WTC11 (cell line): ENCODE measurements at regions not wholly inside any gene's neighbourhood (a gene's known extent, or its start where the extent isn't known, plus 50 kb on each side); places are given as distances from the start of the nearest gene placed in this dataset.
"Not testable (repeated sequence)": the region's sequence is repeated elsewhere in the genome, so short reads cannot be mapped to it uniquely, and the experiment has no call there.

Experiments
- ATAC-seq: fragments of 200-7000 bp; cut with Tn5 transposase; 2 replicates; pipeline ENCODE4 v1.10.0; 2021; ENCODE audit warnings: mild to moderate bottlenecking, moderate library complexity
- CTCF ChIA-PET: fragments of 300-600 bp; sonication (Branson Sonifier 250); formaldehyde crosslinking; loops from one replicate; lab custom pipeline; 2021; ENCODE audit warnings: antibody characterized with exemption; lab: Charles Lee
- POLR2A ChIA-PET: fragments of 350-600 bp; sonication (Branson Sonifier 250); formaldehyde crosslinking; loops from one replicate; lab custom pipeline; 2021; ENCODE audit warnings: antibody characterized with exemption; lab: Charles Lee
- DNase-seq: peaks from one replicate; pipeline ENCODE4 v3.0.0; 2021; ENCODE audit warnings: low spot score
- H3K27ac Mint-ChIP-seq: 2 replicates; pipeline ENCODE4 v1.8.0; 2021; ENCODE audit warnings: mixed read lengths
- H3K27me3 Mint-ChIP-seq: 2 replicates; pipeline ENCODE4 v1.8.0; 2021; ENCODE audit warnings: low read depth, mild to moderate bottlenecking, moderate library complexity, mixed read lengths
- H3K36me3 Mint-ChIP-seq: 2 replicates; pipeline ENCODE4 v1.8.0; 2021; ENCODE audit warnings: mixed read lengths
- H3K4me1 Mint-ChIP-seq: 2 replicates; pipeline ENCODE4 v1.8.0; 2022; ENCODE audit warnings: mixed read lengths
- H3K4me3 Mint-ChIP-seq: 2 replicates; pipeline ENCODE4 v1.8.0; 2021; ENCODE audit warnings: mild to moderate bottlenecking, moderate library complexity, mixed read lengths
- H3K9me3 Mint-ChIP-seq: 2 replicates; pipeline ENCODE4 v1.8.0; 2021; ENCODE audit warnings: mixed read lengths
- ELF4 ChIP-seq: sonication (generic); formaldehyde crosslinking; IDR thresholded peaks from 2 replicates; pipeline ENCODE4 v1.8.1; 2022; ENCODE audit warnings: low read depth, mild to moderate bottlenecking, moderate library complexity, missing genetic modification reagents
- ETV6 ChIP-seq: sonication (generic); formaldehyde crosslinking; IDR thresholded peaks from 2 replicates; pipeline ENCODE4 v1.8.1; 2022; ENCODE audit warnings: mild to moderate bottlenecking, missing genetic modification reagents
- FOXJ3 ChIP-seq: sonication (generic); formaldehyde crosslinking; IDR thresholded peaks from 2 replicates; pipeline ENCODE4 v1.9.0; 2021; ENCODE audit warnings: missing genetic modification reagents, mild to moderate bottlenecking, borderline replicate concordance
- KAT7 ChIP-seq: sonication (generic); formaldehyde crosslinking; IDR thresholded peaks from 2 replicates; pipeline ENCODE4 v1.8.1; 2023; ENCODE audit warnings: missing genetic modification reagents, mild to moderate bottlenecking, borderline replicate concordance
- NR2C2 ChIP-seq: sonication (generic); formaldehyde crosslinking; IDR thresholded peaks from 2 replicates; pipeline ENCODE4 v1.8.0; 2022; ENCODE audit warnings: mild to moderate bottlenecking, missing genetic modification reagents
- SOX15 ChIP-seq: fragments of 250-450 bp; sonication (Bioruptor Pico); IDR thresholded peaks from 2 replicates; pipeline ENCODE4 v1.9.0; 2021; ENCODE audit warnings: mild to moderate bottlenecking
- ZNF232 ChIP-seq: sonication (generic); formaldehyde crosslinking; IDR thresholded peaks from 2 replicates; pipeline ENCODE4 v1.8.0; 2022; ENCODE audit warnings: mild to moderate bottlenecking, missing genetic modification reagents
- ZNF423 ChIP-seq: fragments of 250-450 bp; sonication (Bioruptor Pico); IDR thresholded peaks from 2 replicates; pipeline ENCODE4 v2.1.2; 2022; ENCODE audit warnings: mild to moderate bottlenecking, moderate library complexity
- TF ChIP-seq, protein P1 (sequence below): fragments of 250-450 bp; sonication (Bioruptor Pico); IDR thresholded peaks from 2 replicates; pipeline ENCODE4 v1.9.0; 2021; ENCODE audit warnings: mild to moderate bottlenecking
- TF ChIP-seq, protein P2 (sequence below): sonication (generic); formaldehyde crosslinking; IDR thresholded peaks from 2 replicates; pipeline ENCODE4 v1.8.1; 2023; ENCODE audit warnings: mild to moderate bottlenecking, missing genetic modification reagents, moderate library complexity
- TF ChIP-seq, protein P3 (sequence below): sonication (generic); formaldehyde crosslinking; IDR thresholded peaks from 2 replicates; pipeline ENCODE4 v1.8.0; 2022; ENCODE audit warnings: mild to moderate bottlenecking, missing genetic modification reagents
- TF ChIP-seq, protein P4 (sequence below): sonication (generic); formaldehyde crosslinking; IDR thresholded peaks from 2 replicates; pipeline ENCODE4 v1.8.1; 2023; ENCODE audit warnings: mild to moderate bottlenecking, missing genetic modification reagents
- TF ChIP-seq, protein P5 (sequence below): sonication (generic); formaldehyde crosslinking; IDR thresholded peaks from 2 replicates; pipeline ENCODE4 v1.8.1; 2022; ENCODE audit warnings: missing genetic modification reagents, borderline replicate concordance
- TF ChIP-seq, protein P6 (sequence below): fragments of 250-450 bp; sonication (Bioruptor Pico); IDR thresholded peaks from 2 replicates; pipeline ENCODE4 v1.9.0; 2021; ENCODE audit warnings: moderate library complexity, mild to moderate bottlenecking, inconsistent platforms, borderline replicate concordance

DNA sequence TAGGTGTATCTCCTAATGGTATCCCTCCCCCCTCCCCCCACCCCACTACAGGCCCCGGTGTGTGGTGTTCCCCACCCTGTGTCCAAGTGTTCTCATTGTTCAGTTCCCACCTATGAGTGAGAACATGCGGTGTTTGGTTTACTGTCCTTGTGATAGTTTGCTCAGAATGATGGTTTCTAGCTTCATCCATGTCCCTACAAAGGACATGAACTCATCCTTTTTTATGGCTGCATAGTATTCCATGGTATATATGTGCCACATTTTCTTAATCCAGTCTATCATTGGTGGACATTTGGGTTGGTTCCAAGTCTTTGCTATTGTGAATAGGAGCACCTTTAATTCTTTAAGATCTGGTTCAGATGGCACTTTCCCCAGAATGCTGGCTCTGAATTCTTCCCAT, 58.5 kb upstream of the PTGFRN start:
- H3K27ac Mint-ChIP-seq, POLR2A ChIA-PET, H3K4me3 Mint-ChIP-seq, H3K27me3 Mint-ChIP-seq, H3K9me3 Mint-ChIP-seq, ATAC-seq, CTCF ChIA-PET, DNase-seq, H3K36me3 Mint-ChIP-seq: not testable (repeated sequence)
- H3K4me1 Mint-ChIP-seq: peaks cover 56% of the 10 kb centered on the region

DNA sequence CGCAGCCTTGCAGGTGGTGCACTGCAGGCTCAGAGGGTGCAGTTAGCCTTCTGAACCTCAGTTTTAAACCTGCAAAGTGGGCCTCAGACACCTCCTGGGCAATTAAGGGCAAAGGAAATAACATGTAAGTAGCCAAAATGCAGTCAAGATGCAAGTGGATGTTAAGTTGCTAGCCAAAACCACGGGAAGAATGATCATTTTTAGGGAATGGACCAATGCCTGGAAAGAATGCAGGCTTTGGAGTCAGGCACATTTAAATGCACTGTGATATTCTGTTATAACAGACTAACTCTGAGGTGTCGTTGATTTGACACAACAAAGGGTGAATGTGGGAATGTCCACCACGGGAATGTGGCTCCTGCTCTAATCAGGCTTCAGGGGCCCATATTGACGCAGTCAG, 57.9 kb upstream of the PTGFRN start:
- DNase-seq (no peak), ATAC-seq (no peak)
- ChIA-PET CTCF (no interaction called here), POLR2A (no interaction called here)
- Mint-ChIP-seq H3K4me1 (peaks cover 58% of the 10 kb centered on the region), H3K36me3 (peaks cover 3% of the 10 kb centered on the region; the same call in 1 of the 2 replicates), H3K27ac (no peak overlapping the region), H3K4me3 (no peak overlapping the region), H3K9me3 (peaks cover 5% of the 10 kb centered on the region; the same call in 1 of the 2 replicates), H3K27me3 (no peaks in the 10 kb centered on the region)
- TF ChIP-seq NR2C2 (CRISPR knock-in tag): no peak
- no peak for TF ChIP-seq FOXJ3 (CRISPR knock-in tag)
- no peak for TF ChIP-seq ETV6 (CRISPR knock-in tag)
- TF ChIP-seq, protein P1, sequence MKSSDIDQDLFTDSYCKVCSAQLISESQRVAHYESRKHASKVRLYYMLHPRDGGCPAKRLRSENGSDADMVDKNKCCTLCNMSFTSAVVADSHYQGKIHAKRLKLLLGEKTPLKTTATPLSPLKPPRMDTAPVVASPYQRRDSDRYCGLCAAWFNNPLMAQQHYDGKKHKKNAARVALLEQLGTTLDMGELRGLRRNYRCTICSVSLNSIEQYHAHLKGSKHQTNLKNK (CRISPR knock-in tag): no peak
- TF ChIP-seq, protein P2, sequence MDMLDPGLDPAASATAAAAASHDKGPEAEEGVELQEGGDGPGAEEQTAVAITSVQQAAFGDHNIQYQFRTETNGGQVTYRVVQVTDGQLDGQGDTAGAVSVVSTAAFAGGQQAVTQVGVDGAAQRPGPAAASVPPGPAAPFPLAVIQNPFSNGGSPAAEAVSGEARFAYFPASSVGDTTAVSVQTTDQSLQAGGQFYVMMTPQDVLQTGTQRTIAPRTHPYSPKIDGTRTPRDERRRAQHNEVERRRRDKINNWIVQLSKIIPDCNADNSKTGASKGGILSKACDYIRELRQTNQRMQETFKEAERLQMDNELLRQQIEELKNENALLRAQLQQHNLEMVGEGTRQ (CRISPR knock-in tag): no peak
- TF ChIP-seq, protein P3, sequence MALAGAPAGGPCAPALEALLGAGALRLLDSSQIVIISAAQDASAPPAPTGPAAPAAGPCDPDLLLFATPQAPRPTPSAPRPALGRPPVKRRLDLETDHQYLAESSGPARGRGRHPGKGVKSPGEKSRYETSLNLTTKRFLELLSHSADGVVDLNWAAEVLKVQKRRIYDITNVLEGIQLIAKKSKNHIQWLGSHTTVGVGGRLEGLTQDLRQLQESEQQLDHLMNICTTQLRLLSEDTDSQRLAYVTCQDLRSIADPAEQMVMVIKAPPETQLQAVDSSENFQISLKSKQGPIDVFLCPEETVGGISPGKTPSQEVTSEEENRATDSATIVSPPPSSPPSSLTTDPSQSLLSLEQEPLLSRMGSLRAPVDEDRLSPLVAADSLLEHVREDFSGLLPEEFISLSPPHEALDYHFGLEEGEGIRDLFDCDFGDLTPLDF (CRISPR knock-in tag): no peak
- TF ChIP-seq, protein P4, sequence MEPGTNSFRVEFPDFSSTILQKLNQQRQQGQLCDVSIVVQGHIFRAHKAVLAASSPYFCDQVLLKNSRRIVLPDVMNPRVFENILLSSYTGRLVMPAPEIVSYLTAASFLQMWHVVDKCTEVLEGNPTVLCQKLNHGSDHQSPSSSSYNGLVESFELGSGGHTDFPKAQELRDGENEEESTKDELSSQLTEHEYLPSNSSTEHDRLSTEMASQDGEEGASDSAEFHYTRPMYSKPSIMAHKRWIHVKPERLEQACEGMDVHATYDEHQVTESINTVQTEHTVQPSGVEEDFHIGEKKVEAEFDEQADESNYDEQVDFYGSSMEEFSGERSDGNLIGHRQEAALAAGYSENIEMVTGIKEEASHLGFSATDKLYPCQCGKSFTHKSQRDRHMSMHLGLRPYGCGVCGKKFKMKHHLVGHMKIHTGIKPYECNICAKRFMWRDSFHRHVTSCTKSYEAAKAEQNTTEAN (CRISPR knock-in tag): no peak
- no peak for TF ChIP-seq KAT7
- TF ChIP-seq ELF4 (CRISPR knock-in tag): no peak

DNA sequence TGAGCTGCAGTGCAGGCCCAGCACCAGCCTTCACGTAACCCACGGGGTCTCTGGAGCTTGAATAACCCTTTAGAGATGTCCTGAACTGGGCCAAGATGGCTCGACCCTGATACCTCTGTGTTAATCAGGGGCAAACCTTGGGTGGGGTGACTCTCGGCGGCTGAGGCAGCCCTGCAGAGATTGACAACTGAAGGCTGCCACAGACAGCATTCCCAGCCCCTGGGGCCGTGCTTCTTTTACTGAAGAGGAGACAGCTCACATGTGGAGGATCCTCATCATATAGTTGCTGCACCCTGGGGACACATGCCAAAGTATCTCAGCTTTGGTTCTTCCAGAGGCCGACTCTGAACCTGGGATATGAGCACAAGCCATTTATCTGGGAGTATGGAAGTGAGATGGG, 57.3 kb upstream of the PTGFRN start:
- Mint-ChIP-seq H3K4me3 (no peak overlapping the region), H3K4me1 (peaks cover 63% of the 10 kb centered on the region), H3K36me3 (peaks cover 3% of the 10 kb centered on the region; the same call in 1 of the 2 replicates), H3K27ac (peak overlapping the region; percentile 93; the same call in 1 of the 2 replicates), H3K9me3 (peaks cover 5% of the 10 kb centered on the region; the same call in 1 of the 2 replicates), H3K27me3 (no peaks in the 10 kb centered on the region)
- POLR2A ChIA-PET: no interaction called here
- CTCF ChIA-PET: no interaction called here
- no peak for ATAC-seq
- TF ChIP-seq, protein P5, sequence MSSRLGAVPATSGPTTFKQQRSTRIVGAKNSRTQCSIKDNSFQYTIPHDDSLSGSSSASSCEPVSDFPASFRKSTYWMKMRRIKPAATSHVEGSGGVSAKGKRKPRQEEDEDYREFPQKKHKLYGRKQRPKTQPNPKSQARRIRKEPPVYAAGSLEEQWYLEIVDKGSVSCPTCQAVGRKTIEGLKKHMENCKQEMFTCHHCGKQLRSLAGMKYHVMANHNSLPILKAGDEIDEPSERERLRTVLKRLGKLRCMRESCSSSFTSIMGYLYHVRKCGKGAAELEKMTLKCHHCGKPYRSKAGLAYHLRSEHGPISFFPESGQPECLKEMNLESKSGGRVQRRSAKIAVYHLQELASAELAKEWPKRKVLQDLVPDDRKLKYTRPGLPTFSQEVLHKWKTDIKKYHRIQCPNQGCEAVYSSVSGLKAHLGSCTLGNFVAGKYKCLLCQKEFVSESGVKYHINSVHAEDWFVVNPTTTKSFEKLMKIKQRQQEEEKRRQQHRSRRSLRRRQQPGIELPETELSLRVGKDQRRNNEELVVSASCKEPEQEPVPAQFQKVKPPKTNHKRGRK (CRISPR knock-in tag): no peak
- TF ChIP-seq FOXJ3 (CRISPR knock-in tag) (no peak), ZNF423 (CRISPR knock-in tag) (no peak), SOX15 (CRISPR knock-in tag) (no peak), ZNF232 (no peak)
- TF ChIP-seq, protein P2 (CRISPR knock-in tag): no peak
- TF ChIP-seq, protein P6, sequence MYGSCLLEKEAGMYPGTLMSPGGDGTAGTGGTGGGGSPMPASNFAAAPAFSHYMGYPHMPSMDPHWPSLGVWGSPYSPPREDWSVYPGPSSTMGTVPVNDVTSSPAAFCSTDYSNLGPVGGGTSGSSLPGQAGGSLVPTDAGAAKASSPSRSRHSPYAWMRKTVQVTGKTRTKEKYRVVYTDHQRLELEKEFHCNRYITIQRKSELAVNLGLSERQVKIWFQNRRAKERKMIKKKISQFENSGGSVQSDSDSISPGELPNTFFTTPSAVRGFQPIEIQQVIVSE (CRISPR knock-in tag): no peak
- TF ChIP-seq, protein P1 (CRISPR knock-in tag): no peak
- TF ChIP-seq, protein P4 (CRISPR knock-in tag): no peak
- no peak for DNase-seq
